SK-N-MC (cell line): ENCODE measurements at regions not wholly inside any gene's neighbourhood (a gene's known extent, or its start where the extent isn't known, plus 50 kb on each side); places are given as distances from the start of the nearest gene placed in this dataset.
"Not testable (repeated sequence)": the region's sequence is repeated elsewhere in the genome, so short reads cannot be mapped to it uniquely, and the experiment has no call there.

Experiments used
- EZH2 ChIP-seq: fragments of 200-600 bp; sonication (generic); IDR thresholded peaks from one replicate; pipeline ENCODE4 v1.6.1; 2017; ENCODE audit warnings: antibody characterized with exemption
- FOXP2 ChIP-seq: optimal IDR thresholded peaks from 2 replicates; pipeline ENCODE3; 2011; ENCODE audit warnings: mild to moderate bottlenecking, moderate library complexity; ENCODE audit not compliant: insufficient read depth; ENCODE audit errors: extremely low read length, control extremely low read depth
- POLR2AphosphoS5 ChIP-seq: IDR thresholded peaks from 2 replicates; pipeline ENCODE4 v1.6.1; 2012; ENCODE audit warnings: mild to moderate bottlenecking, low read depth, low read length, borderline replicate concordance

GRCh38 chr6:58097251-58097650 is 779.8 kb downstream of the PRIM2 start:
- not testable (repeated sequence) for TF ChIP-seq EZH2, POLR2AphosphoS5, FOXP2
